ENCODE measurements at regions not wholly inside any gene's neighbourhood (a gene's known extent, or its start where the extent isn't known, plus 50 kb on each side); places are given as distances from the start of the nearest gene placed in this dataset.

DNA sequence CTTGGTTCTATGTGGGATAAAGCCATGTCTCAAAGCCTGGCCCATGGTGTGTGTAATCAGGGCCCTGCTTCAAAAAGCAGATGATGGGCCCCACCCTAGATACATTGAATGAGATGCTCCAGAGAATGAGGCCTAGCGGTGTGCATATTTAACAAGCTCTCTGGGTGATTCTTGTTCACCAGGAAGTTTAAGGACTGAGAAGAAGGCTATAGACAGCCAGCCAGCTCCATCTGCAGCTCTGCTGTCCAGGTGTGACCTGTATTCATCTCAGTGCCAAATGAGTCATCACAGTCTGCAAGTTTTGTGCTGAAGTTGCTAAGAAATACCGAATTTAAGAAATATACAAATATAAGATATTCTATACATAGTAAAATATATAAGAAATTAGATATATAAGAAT, 182.0 kb upstream of the RUNX1 start:
- TF ChIP-seq CTCF (IDR thresholded peaks at IDR 0.05) (no peak), POLR2A (IDR thresholded peaks at IDR 0.05) (no peak), POLR2AphosphoS5 (IDR thresholded peaks at IDR 0.05) (no peak)

All from suprapubic skin (tissue), 4 donors.